SKM-1 treated with dmso at 0.1 percent for 144 hours (cell line): ENCODE measurements at regions not wholly inside any gene's neighbourhood (a gene's known extent, or its start where the extent isn't known, plus 50 kb on each side); places are given as distances from the start of the nearest gene placed in this dataset.

ENCODE experiments used
- DNase-seq: peaks from one replicate; lab custom pipeline; 2025; ENCODE audit not compliant: unreplicated experiment; lab: John Stamatoyannopoulos, UW

DNA sequence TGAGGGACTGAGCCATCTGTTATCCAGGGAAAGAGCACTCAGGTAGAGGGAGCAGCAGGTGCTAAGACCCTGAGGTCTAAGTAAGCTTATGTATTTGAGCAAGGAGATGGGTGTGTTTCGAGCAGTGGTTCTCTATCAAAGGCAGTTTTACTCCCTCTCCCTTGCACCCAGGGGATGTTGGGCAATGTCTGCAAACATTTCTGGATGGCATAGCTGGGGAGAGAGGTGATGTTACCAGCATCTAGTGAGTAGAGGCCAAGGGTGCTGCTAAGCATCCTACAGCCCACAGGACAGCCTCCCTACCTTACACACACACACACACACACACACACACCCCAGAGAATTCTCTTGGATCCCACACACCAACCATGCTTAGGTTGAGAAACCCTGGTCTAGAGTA is 221.0 kb upstream of the PWP1 start:
- no peak for DNase-seq

DNA sequence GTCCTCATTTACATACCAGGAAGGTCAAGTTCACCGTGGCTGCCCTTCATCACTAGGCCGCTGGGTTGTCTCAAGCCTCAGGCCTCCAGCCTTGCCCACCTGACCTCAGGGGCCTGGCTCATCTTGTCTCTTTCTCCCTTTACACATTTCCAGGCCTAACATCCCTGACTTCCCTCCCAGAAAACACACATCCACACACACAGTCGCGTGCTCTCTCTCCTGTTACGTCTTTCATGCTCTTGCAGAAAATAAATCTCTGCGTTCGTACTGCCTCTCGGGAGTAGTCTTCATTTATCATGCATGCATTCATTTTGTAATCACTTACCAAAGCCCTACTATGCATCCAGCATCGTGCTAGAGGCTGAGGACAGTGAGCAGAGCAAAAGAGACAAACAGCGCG is 220.0 kb upstream of the PWP1 start:
- DNase-seq: no peak

DNA sequence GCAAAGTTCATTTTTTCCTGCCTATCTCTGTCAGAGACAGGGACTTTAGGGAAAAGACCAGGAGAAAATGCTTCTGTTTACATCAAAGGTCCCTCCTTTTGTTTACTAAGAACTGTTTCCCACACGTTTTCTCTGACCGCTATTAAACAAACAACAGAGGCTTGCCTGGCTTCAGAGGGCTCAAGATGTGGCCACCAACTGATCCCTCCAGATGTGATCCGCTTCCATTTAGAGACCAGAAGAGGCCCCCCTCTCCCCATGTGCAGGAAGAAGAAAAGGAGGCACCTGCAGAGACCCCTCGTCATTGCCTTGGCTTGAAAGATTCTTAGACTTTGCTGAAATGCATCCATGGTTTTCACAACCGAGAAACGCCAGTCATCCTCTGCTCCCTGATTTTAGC is 217.9 kb upstream of the PWP1 start:
- DNase-seq: no peak

DNA sequence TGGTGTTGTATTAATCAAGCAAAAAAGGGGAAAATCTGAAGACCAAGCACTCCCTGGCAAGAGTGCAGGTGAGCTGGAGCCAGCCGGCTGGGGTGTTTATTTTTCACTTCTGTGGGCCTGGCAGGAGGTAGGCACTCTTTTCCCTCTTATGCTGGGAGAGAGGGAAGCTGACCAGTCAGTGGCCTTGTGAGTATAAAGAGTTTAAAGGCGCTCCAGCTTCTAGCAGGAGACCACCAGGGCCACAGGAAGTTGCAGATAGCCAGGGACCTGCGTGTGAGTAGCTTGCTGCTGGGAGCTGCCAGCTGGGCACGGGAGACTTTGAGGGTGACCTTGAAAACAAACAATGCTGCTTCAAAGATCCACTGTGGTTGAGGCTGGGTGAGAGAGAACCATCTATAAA is 217.4 kb upstream of the PWP1 start:
- no peak for DNase-seq

DNA sequence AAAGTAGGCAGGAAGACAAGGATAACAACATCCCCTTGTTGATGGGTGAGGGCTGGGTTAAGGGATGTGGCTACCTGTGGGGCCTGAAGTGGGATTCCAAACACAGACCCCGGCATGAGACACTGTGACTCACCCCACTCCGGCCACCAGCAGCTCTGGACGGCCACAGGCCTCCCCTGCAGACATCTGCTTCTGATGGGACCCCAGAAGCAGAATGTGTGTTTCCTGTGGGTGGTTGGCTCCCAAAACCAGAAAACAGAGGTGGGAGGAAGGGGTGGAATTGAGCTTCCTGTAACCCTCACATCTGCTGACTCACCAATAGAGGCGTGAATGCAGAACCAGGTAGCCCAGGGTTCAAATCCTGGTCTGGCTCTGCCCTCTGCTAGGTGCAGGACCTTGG is 216.6 kb upstream of the PWP1 start:
- no peak for DNase-seq

DNA sequence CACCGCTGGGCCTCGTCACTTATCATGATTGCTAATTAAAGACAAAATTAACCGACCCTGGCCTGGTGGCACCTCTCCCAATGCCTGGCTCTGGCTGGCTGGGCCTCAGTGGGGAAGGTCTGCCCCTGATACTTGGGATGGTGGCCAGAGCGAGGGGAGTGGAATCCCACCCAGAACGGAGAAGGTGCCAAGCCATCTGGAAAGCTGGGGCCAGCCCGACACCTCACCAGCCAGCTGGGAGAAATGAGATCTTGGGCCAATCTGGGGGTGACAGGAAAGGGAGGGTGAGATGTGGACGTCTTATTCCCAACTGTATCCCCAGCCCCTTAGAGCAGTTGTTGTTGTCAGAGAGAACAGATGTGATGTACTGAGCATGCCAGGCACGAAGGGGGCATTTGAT is 215.0 kb upstream of the PWP1 start:
- no peak for DNase-seq

DNA sequence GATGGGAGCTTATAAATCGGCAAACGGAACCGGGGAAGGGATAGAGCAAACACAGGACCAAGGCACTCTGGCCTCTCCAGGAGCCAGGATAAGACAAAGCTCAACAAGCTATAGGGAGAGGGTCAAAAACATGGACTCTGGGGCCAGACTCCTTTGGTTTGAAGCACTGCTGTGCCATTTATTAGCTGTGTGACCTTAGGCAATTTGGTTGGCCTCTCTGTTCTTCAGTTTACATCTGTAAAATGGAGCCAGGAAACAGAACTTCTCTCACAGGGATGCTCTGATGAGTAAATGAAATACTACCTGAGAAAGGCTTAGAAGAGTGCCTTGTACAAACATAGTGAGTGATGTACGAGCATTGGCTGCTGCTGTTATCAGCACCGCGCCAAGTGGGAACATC is 213.3 kb upstream of the PWP1 start:
- DNase-seq: no peak

DNA sequence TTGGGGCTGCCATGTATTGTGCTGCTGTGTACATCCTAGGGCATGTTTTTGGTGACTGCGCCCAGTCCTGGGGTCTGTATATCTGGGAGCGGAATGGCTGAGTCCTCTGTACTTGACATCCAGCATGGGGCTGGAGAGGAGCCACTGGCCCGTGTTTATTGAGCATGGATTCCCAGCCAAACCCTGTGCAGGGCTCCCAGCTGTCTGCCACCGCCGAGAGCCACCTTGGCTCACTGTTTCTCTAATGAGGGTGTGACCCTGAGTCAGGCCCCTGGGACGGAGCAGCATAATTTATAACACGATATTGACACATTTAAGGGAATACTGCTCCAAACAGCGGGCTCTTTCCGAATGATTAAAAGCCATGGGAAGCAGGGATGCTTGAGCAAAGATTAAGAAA is 211.5 kb upstream of the PWP1 start:
- no peak for DNase-seq

DNA sequence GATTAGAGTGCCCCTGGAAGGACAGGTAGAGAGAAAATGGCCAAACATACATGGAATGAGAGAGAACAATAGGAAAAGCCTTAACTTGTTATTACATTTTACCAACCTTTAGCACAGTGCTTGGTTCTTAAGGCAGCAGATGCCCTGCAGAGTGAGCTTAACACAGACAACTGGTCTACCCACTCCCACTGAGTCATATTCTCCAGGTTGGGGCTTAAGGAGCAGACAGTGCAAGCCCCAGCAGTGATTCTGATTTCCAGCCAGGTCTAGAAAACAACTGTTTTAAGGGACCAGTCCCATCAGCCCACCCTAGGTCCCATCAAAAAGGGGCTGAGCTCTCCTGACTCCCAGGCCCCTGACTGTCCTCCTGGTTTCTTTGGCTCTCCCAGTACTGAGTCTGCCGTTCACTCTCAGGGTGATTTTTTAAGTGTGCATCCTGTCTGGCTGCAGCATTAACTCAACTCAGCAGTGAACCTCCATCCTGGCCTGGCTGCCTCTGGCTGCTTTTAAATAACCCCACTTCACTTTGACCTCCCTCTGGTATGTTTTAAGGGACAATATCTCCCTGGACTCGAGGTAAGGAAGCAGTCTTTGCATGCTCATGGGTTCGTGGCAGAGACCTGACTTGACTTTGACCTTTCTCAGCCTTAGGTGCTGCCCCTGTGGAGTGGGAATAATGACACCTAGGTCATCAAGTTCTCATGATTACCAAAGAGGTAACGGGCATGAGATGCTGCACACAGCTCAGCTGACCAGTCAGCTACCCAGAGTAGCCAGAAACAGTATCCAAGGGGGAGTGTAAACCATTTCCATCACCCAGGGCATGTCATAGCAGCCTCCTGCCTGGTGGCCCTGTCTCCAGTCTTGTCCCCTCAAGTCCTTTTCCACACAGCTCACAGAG is 210.7 kb upstream of the PWP1 start:
- DNase-seq: no peak

DNA sequence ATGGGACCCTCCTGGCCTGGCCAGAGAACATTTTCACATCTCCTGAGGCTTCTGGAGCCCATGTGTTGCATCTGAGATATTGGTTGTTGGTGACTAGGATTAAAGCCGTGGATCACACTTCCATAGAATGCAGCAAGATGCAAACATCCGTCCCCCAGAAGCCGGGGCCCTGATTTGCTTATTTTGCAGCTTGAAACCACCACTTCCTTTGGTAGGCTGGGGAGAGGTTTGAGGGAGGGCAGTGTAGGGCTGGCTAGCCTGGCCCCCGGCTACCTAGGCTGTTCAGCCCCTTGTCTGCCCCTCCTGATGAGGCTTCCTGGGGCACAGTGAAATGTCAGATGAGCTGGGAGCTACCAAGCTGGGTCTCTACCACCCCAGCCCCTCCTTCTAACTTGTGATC is 209.7 kb upstream of the PWP1 start:
- no peak for DNase-seq

DNA sequence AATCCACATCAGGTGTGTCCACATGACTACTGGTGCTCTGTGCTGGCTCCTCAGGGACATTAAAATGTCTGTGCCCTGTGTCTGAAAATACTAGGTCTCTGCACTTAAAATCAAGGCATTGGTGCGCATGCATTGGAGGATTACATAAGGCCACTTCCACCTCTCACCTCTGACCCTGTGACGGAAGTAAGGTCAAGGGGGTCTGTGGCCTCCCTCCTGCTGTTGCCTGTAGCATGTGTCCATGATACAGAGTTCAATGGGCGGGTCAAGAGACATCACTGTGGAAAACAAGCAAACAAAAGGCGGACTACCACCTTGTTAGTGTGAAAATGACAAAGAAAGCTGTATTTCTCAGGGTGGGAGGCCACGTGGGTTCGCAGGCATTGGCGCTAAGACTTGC is 208.6 kb upstream of the PWP1 start:
- DNase-seq: no peak

DNA sequence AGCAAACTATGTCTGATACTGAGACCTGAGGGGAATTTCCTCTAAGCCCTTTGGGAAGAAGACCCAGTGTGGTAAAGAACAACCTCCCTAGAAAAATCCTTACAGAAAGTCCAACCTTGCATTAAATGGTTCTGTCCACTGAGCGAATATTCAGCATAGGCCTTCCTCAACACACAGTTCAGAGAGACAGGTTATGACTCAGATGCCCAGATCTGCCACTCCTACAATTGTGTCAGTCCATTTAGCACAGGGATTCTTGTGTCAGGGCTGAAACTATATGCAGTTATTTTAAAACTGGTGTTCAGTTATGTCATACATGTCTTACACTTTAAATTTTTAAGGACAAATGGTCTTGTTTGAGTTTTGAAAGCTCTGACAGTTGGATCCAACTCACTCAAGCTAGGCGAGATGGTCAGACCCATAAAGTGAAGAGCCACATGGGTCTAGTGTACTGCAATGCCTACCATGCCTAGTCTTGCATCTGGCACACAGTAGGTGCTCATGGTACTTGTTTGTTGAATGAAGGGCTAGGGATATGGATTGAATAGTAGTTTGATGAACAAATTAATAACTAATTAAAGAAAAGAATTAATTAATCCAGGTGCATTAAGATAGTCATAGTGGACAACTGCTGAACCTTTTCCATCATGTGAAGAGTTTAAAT is 207.5 kb upstream of the PWP1 start:
- no peak for DNase-seq

DNA sequence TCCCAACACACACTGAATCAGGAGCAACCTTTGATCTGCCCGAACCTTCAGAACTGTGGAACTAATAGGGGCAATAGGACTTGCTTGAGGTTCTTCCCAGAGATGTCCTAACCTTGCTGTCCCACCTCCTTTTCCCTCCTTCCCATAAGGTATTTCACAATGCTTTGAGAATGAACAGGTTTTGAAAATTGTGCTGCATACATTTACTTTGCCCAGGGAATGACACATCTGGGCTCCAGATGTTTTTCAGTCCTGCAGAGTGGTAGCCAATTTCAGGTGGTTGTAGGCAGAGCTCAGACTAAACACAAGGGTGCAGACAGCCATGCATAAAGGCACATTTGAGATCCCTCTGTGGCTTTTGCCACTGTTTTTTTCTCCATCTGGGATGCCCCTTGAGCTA is 206.7 kb upstream of the PWP1 start:
- DNase-seq: no peak

DNA sequence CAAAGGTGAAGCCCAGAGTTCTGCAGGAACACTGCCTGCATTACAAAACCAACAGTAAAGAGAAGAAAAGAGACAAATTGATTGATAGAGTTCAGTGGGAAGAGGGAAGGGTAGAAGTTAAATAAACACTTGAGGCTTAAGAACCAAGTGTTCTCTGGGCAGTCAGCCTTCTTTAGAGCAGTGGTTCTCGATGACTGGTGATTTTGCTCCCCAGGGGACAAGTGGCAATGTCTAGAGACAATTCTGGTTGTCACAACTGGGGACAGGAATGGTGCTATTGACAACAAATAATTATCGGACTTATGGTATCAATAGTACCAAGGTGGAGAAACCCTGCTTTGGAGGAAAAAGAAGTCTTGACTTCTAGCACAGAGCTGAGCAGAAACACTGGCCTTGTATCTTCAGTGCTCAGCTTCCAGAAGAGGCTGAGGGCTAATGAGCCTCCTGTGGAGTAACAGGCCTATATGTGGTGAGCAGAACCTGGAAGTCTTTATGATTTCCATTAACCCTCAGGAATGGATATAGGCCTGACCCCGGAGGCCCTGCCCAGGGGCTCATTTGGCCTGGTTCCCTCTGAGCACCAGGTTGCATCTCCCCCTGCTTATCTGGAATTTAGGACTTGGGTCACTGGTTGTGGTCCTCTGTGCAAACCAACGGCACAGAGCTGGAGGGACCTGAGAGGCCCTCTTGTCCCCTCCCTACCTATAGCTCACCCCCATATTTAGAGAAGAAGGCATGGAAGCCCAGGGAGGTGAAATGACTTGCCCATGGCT is 204.6 kb upstream of the PWP1 start:
- DNase-seq: no peak

DNA sequence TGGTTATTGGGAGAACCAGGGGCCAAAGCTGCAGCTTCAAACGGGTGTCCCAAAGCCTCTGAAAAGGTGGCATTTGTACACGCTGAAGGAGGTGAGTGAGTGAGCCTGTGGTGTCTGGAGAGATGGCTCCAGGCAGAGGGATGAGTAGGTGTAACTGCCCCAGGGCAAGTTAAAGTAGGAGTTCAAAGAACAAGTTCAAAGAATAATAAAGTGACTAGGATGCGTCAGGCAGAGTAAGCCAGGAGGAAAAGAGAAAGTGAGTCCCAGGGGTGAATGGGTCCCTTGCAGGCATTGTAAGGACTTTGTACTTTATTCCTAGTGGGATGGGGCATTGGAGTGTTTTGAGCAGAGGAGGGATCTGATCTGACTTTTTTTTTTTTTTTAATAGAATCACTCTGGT is 201.4 kb upstream of the PWP1 start:
- DNase-seq: no peak

DNA sequence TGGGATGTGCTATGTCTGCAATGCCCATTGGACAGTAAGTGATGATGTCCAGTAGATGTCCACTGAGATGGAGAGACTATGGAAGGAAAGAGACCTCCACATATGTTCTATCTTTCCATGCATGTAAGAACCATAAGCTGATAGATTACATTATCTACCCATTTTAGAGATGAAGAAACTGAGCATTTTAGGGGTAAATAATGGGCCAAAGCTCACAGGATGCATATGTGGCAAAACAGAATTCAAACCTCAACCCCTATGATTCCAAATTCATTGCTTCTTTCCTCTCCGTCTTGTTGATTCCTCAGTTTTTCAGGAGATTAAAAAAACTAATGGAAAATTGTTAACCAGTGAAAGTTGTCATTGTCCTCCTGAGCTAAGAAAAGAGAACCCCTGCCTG is 200.7 kb upstream of the PWP1 start:
- no peak for DNase-seq

DNA sequence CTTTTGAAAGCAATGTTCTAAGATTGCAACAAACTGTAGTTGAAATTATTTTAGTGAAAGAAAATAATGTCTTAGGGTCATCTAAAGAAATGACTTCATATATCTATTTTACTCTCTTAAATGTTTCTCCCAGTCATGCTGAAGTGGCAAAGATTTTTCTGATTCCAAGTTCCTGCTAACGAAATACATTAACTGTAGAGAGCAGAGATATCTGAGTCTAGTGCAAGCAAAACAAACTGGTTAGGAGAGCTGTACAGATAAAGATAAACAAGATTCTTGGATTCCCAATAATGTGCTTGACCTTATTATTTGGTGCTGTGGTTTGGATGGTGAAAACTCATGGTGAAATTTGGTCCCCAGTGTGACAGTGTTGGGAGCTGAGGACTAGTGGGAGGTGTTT is 199.9 kb upstream of the PWP1 start:
- DNase-seq: no peak

DNA sequence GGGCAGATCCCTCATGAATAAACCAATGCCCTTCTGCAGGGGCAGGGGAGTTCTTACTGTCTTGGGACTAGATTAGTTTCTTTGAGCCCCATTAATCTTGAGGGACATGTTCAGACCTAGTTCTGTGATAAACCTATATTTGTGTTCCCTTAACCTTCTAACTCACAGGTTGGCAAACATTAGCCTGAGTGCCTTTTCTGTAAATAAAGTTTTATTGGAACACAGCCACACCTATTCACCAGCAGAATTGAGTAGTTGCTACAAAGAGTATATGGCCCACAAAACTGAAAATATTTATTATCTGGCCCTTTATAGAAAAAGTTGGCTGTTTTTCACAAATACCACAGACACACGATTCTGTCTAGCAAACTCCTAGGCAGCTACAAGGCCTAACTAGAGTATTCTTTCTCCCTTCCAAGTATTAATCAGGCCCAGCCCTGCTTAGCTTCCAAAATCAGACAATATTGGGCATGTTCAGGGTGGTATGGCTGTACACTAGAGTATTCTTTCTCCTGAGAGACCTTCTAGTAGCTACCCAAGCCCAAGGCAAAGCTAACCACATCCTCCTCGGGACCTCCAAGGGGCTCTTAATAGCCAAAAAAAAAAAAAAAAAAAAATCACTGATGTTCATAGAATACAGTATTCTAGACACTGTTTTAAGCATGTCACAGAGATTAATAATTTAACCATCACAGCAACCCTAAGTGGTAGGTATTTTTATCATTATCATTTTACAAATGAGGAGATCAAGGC is 199.3 kb upstream of the PWP1 start:
- no peak for DNase-seq

DNA sequence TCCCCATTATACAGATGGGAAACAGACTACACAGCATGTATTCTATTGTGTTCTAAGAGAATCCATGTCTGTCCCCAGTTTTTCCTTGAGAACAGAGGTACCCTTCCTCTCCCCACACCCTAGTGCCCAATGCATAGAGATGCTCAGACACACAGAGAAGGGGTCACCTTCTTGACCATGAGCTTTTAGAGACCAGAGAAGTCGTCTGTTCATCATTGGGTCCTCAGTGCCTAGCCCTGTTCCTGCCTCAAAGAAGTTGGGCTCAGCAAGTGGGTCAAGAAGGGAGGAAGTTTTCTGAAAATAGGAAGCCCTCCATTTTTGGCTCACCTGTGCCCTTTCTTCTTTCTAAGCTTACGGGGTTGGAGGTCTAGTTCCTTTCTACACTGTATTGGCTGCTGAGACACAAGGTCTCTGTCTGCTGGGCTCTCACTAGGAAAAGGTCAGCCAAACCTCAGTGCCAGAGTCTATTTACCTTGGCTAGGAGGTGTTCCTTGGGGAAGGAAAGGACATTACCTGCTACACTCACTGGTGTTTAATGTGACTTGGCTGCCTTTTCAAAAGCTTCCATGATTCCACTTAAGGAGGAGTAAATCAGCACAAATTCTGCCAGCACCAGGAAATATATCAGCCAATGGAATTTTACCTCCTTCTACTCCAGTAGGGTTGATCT is 198.5 kb upstream of the PWP1 start:
- no peak for DNase-seq

DNA sequence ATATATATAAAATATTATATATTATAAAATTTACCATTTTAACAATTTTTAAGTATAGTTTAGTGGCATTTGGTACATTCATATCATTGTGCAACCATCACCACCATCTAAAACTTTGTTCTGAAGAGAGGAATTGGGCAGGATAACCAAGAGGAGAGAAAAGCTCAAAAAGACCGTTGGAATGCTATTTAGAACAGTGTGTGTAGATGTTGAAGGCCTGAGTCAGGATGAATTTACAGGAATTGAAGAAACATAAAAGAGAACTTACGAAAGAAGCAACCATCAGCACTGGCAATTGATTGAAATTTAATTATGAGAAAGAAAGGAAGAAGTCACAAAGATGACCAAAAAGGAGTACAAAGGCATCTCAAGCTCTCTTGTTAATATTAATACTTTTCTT is 196.9 kb upstream of the PWP1 start:
- DNase-seq: no peak

DNA sequence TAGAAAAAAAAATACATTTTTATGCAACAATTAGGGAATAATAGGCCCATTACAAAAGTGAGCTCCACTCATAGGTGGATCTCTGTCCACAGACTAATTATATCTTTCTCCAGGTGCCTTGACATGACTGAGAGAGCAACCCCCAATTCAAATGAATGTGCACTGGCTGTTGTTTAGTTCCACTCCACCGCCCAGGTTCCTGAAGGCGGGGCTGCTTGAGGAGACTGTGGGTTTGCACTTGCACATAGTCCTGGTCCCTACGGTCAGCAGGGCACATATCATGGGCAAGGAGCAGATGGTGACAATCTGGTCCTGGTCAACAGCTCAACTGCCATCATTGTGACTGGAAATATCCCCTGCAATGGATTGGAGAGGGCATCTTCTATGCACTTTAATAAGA is 195.6 kb upstream of the PWP1 start:
- DNase-seq: no peak
